NCI-H748 treated with DMSO at 0.1 percent for 48 hours (cell line): ENCODE measurements at regions not wholly inside any gene's neighbourhood (a gene's known extent, or its start where the extent isn't known, plus 50 kb on each side); places are given as distances from the start of the nearest gene placed in this dataset.

Source experiments
- DNase-seq: peaks from one replicate; lab custom pipeline; 2025; lab: John Stamatoyannopoulos, UW

- no peak for DNase-seq
These were observed 55.7 kb downstream of the IRF2BP2 start for GRCh38 chr1:234554218-234554697.

GRCh38 chr1:234553240-234554188 is 56.5 kb downstream of the IRF2BP2 start:
- no peak for DNase-seq

GRCh38 chr1:234551032-234551378 is 59.0 kb downstream of the IRF2BP2 start:
- DNase-seq, result no peak

GRCh38 chr1:234550341-234551031 is 59.5 kb downstream of the IRF2BP2 start:
- no peak for DNase-seq

- no peak for DNase-seq
These were observed 60.4 kb downstream of the IRF2BP2 start for GRCh38 chr1:234549447-234550021.

GRCh38 chr1:234546890-234547788 is 62.8 kb downstream of the IRF2BP2 start:
- no peak for DNase-seq

- DNase-seq, result no peak
These were observed 63.6 kb downstream of the IRF2BP2 start for GRCh38 chr1:234546387-234546704.

- DNase-seq, result peak; percentile 51
These were observed 64.2 kb downstream of the IRF2BP2 start for GRCh38 chr1:234545517-234546386.

- peak; percentile 74 for DNase-seq
These were observed 65.2 kb upstream of the TARBP1 start for GRCh38 chr1:234544087-234544579.

- DNase-seq, result no peak
These were observed 64.6 kb upstream of the TARBP1 start for GRCh38 chr1:234543442-234544086.

GRCh38 chr1:234542211-234542850 is 63.4 kb upstream of the TARBP1 start:
- DNase-seq, result no peak

GRCh38 chr1:234541286-234541975 is 62.5 kb upstream of the TARBP1 start:
- DNase-seq, result no peak

- DNase-seq, result no peak
These were observed 61.4 kb upstream of the TARBP1 start for GRCh38 chr1:234540404-234540762.

- DNase-seq, result no peak
These were observed 60.9 kb upstream of the TARBP1 start for GRCh38 chr1:234539666-234540403.

- DNase-seq, result no peak
These were observed 60.1 kb upstream of the TARBP1 start for GRCh38 chr1:234538930-234539649.

- no peak for DNase-seq
These were observed 59.2 kb upstream of the TARBP1 start for GRCh38 chr1:234538062-234538731.

- DNase-seq, result no peak
These were observed 58.3 kb upstream of the TARBP1 start for GRCh38 chr1:234537236-234537635.
